T-helper 2 cell (primary cell): ENCODE measurements at regions not wholly inside any gene's neighbourhood (a gene's known extent, or its start where the extent isn't known, plus 50 kb on each side); places are given as distances from the start of the nearest gene placed in this dataset.

Experiments
- DNase-seq, 5 experiments: peaks; one replicate each; pipeline versions ENCODE4 v3.0.0 to v3.0.0-alpha.2; 2012 to 2022

DNA sequence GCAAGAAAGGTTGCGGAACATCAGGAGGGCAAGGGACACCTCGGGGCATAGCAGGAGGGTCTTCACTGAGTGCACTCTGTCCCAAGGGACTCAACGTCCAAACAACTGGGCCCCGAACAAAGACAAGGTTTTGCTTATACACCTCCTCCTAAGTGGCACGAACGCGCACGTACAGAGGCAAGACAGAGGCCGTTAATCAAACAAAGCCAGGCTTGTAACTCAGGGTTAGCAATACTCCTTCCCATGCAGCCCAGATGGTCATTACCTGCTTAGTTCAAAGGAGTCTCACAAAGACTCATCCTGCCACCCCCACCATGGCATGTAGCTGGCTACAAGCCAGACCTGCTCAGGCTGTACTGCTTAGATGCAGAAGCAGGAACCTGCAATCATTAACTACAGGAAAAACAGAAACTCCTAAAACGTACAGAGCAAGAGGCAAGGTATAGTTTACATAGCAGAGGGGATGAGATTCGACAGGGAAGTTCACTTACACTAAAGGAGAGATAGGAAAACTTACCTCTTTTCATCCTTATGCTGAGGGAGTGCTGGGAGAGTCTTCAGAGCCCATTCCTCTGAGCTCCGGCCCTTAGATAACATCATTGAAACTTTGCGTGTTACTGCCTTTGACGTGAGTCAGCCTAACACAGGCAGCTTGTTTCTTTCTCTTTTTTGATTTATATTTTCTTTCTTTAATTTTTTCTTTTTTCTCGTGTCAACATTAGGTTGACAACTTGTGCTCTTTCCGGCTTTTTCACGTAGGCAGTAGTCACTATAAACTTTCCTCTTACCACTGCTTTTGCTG lies 1319.1 kb downstream of the TMEM121 start:
- peak in 2 of 5 experiments; percentile 12 to 76 for DNase-seq

DNA sequence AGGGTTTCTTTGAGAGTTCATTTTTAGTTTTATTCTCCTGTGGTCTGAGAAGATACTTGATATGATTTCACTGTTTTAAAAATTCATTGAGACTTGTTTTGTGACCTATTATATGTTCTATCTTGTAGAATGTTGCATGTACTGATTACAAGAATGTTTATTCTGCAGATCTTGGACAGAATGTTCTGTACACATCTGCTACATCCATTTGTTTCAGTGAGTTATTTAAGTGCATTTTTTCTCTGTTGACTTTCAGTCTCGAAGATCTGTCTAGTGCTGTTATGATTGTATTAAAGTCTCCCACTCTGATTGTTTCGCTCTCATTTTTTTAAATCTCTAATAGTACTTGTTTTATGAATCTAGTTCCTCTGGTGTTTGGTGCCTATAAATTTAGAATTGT lies 1319.8 kb downstream of the TMEM121 start:
- DNase-seq = peak in 1 of 5 experiments; percentile 22

DNA sequence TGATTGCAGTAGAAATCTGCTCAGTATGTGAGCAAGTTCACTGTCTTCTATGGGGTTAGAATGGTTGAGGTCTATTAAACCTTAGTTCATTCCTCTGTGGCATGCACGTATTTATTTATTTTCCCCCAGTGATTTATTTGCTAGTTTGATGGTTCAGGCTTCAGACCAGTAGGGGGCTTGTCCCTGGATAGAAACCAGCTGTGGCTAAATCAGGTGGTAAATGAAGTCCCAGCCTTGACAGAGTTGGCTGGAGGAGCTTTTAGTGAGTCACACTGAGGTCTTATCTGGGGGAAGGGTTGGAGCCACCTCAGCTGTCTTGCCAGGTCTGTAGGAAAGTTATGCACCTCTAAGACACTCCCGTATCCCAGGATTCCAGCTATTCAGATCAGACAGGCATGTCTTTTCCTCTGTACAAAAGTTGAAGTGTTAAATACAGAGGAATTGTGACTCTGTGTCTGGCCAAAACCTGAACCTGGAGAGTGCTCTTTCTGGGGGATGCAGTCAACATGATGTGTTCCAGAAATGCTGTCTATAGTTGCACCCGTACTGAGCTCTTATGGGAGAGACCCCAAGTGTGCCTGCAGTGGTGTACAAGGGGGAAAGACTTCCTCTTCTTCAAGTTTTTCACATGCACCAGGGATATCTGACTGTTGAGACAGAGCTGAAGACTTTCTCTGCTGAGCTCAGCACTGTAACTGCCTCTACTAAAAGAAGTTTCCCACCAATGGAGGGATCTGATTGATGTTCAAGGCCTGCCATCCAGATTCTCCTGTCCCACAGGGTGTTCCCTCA lies 1322.1 kb downstream of the TMEM121 start:
- DNase-seq = peak in 1 of 5 experiments; percentile 58

DNA sequence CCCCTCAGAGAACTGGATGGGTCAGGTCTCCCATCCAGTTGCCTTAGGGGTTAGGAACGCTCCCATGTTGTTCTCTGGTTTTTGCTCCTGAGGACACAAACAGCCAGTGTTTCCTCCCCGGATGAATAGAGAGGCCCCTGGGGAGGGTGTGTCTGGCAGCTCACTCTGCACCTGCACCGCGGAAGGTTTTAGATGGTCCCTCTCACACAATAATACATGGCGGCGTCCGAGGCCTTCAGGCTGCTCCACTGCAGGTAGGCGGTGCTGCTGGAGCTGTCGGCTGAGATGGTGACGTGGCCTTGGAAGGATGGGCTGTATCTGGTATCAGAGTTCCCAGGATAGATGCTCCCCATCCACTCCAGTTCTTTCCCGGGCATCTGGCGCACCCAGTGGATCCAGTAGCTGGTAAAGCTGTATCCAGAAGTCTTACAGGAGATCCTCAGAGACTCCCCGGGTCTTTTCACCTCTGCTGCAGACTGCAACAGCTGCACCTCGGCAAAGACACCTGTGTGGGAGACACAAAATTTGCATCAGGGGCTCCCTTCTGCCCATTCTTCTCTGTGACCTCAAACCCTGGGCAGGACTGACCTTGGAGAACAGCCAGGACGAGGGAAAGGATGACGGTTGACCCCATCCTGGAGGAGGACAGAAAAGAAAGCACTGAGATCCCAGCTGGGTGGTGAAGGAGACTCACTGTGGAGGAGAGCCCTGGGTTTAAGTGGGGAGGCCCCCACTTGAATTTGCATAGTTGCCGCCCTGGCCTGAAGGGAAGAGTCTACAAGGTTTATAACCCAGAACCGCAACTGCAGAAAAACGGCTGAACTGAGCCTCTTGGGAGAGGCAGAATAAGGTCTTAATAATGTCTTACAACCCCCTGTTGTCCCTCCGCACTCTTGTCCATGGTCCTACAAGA lies 1324.8 kb downstream of the TMEM121 start:
- DNase-seq = no peak

DNA sequence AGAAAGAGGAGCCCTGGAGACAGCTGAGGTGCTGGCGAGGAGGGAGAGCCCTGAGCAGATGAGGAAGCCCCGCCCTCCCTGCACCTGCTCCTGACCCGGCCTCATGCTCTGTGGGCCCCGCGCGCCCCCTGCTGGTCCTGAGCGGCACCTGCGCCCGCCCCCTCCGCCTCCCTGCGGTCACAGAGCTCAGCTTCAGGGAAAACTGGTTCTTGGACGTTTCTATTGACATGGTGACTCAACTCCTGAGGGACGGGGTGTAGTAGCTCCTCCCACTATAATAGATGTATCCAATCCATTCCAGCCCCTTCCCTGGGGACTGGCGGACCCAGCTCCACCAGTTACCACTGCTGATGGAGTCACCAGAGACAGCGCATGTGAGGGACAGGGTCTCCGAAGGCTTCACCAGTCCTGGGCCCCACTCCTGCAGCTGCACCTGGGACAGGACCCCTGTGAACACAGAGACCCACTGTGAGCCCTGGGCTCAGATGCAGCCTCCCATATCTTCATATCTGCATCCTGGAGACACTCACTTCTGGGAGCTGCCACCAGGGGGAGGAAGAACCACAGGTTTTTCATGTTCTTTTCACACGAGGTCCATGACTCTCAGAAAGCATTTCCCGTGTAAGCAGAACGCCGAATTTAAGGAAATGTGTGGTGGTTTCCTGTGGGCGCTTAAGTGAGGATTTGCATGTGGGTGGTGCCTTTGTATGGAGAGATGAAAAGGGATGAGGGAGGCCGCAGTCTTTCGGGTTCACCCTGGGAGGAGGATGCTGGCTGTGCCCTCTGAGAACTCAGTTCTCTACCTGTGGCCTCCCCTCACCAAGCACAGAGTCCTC lies 1346.4 kb downstream of the TMEM121 start:
- DNase-seq = peak; percentile 49 to 78 (median 71)

DNA sequence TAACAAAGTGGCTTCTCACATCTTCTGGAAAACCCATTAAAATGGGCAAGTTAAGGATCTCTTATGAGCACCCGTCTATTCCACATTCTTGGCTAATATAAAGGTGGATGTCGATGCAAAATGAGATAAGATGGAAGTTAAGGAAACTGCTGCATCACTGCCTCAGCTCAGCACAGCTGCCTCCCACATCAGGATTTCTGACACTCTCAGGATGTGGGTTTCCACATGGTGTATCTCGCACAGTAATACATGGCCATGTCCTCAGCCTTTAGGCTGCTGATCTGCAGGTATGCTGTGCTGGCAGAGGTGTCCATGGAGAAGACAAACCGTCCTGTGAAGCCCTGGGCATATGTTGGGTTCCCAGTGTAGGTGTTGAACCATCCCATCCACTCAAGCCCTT lies 1348.0 kb downstream of the TMEM121 start:
- peak in 1 of 5 experiments; percentile 49 for DNase-seq

DNA sequence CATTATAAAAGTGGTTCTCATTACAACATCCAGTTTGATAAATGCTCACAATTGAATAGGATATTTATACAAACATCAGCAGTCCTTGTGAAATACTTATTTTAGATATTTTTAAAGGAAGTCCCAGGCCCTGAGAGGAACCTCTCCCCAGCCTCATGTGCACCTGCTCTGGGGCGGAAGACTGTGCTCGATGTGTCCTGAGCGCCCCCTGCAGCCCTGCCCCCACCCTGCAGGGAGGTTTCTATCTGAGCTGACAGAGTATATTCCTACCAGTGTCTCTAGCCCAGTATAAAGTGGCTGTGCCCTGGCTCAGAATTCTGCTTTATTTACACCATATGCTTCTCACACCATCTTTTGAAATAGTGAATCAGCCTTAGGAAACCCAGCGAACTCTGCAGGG lies 1349.1 kb downstream of the TMEM121 start:
- DNase-seq = peak in 1 of 5 experiments; percentile 58

DNA sequence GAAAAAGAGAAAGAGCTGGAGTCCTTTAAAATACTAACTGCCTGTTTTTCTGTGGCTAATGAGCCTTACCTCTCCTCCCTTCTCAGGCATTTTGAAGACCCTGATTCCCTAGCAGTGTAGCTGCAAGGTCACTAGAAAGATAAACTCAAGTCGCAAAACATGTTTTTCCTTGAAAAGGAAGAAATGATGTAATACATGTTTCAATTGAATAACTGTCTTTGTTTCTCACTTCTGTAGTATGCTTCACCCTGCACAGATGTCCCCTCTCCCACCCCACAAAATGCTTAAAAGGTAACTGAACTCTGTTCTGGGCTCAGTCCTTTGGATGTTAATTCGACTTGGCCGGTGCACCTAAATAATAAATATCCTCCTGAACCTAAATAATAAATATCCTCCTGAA lies 1350.3 kb downstream of the TMEM121 start:
- no peak for DNase-seq

DNA sequence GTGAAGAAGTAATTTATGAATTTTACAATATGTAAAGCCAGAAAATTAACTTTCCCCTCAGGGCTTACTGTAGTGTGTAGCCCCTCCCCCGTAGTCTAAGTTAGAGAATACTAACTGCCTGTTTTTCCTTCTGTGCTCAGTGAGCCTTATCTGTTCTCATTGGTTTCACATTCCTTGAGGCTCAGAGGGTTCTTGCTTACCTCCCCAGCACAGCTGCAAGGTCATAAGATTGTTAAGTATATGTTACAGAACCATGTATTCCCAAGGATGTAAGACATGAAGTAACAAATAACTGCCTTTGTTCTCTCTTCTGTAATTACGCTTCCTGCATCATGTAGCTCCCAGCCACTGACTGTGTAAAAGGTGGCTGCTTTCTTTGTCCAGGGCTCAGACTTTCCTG lies 1351.1 kb downstream of the TMEM121 start:
- DNase-seq = no peak

DNA sequence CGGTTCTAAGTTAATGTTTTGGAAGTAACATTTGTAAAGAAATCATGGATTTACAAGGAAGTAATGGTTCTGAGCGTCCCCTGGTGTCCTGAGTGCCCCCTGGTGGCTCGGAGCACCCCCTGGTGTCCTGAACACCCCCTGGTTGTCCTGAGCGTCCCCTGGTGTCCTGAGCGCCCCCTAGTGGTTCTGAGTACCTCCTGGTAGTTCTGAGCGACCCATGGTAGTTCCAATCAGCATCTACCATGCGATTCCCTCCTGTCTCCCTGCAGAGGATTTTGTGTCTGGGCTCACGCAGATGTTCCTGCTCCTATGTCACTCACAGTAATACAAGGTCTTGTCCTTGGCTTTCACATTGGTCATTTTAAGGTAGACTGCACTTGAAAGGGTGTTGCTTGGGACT lies 1352.9 kb downstream of the TMEM121 start:
- peak in 3 of 5 experiments; percentile 33 to 71 (median 36) for DNase-seq

DNA sequence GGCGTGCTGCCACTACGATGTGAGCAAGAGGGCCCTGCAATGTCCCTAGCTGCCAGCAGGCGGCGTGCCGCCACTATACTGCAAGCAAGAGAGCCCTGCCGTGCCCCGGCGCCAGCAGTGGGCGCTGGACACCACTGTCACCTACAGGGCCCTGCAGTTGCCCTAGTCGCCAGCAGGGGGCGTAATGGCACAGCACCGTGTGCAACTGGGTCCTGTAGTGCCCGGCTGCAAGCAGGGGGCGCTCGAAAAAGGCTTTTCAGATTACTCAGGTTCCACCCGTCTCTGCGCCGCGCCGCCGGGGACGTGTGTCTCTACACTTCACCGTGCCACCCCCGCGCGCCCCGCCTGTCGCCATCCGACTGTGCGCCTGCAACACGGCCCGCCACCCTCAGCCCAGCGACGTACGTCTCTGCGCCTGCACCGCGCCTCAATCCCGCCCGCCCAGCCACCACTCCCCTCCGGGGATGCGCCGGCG lies 1356.9 kb downstream of the TMEM121 start:
- peak in 2 of 5 experiments; percentile 41 to 65 for DNase-seq
